ENCODE measurements at regions not wholly inside any gene's neighbourhood (a gene's known extent, or its start where the extent isn't known, plus 50 kb on each side); places are given as distances from the start of the nearest gene placed in this dataset.

DNA sequence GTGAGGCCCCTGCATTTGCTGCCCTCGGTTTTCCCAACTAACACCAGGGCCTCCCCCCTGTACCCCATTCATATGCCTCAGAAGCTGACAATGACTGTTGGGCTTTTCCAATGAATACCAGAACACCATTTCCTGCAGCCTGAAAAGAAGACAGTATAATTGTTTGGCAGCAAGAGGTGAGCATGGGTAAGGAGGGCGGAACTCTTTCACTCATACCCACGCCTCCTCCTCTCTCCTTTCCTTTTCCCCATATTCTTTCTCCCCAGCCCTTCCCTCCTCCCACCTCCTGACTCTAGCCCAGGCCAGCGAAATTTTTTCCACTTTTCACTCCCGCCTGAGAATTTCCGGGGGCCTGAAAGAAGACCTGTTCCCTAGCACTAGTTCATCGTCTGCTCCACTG, 58.0 kb upstream of the CHST1 start:
- no peak for DNase-seq

DNA sequence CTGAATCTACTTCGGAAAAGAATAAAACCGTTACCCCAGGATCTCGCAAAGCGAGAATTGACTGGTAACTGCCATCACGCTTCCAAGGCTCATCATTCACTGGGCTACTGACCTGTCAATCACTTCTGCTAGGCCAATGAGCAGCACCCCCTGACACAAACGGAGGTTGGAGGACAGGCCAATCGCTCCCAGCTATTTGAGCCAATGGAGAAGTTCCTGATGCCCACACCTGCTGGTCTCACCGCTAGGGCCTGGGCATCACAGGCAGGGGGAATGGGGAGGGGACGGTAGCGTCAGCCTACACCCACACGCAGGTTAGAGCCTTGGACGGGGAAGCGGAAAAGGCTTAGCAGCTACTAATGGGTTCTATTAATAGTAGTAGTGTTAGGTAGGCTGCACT, 56.7 kb upstream of the CHST1 start:
- no peak for DNase-seq

DNA sequence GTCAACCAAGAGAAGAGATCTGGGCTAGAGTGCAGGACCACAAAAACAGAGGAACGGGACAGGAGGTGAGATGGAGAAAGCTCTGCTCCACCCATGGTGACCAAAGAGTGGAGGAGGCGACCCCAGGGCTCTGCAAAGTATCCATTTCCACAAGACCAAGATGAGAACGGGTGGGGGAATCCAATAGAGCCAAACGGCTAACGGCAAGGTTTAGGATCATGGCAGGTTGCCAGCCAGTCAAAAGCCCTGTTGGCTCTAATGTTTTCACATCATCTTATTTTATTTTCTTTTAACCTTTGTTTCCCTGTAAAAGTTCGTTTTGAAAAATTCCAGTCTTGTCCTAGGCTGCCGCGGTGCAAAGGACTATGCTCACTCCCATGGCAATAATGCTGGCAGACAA, 52.1 kb upstream of the CHST1 start:
- no peak for DNase-seq

DNA sequence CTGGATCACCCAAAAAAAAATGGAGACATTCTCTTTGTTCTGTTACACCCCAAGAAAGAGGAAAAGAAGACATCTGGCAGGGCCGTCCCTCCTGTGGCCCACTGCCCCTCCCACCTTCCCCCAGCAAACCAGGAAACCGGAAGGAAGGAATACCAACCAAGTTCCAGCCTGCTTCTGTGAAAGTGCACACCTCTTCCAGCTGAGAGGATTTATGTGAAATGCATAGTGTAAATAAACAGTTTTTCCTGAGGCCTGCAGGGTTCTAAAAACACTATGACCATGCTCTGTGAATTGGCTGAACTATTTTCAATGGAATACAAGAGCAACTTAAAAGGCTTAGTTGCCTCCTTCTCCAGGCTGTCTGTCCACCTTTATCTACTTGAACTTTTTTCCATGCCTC, 50.0 kb upstream of the CHST1 start:
- no peak for DNase-seq

All from inflammatory macrophage treated with lipopolysaccharide for 1 hour (primary cell).